ENCODE measurements at regions not wholly inside any gene's neighbourhood (a gene's known extent, or its start where the extent isn't known, plus 50 kb on each side); places are given as distances from the start of the nearest gene placed in this dataset.

DNA sequence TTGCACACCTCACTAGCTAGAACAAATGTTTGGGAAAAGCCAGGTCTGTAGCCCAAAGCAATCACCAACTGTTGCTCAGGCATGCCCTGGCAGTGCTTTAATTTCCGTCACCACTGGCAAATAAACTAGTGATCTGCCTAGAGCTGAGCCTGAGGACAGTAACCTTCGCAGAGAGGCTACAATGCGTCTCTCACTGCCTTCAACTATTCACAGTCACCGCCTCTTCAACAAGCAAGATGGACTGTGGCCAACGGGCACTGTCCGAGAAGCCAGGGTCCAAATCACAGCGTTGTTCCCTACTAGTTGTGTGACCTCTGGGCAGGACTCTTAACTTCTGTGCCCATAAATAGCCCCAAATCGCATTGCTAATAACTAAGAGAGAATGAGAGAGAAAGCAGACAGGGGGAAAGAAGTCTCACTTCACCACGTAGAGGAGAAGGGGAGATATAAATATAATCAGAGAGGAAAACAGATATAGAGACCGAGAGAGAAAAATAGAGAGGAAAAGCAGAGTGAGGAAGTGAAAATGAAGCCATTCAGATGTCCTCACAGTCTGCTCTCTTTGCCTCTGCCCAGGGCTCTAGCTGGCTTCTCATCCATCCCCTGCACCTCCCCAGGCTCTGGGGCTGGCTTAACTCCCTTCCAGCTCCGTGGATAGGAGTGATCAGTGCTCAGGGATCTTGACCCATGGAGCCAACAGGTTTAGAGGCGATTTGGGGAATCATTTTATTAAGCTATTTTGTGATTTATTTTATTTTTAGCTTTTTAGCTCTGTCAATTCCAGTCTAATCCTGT, 157.9 kb downstream of the ZDHHC21 start:
- TF ChIP-seq EZH2phosphoT487 (IDR thresholded peaks at IDR 0.05; ENCODE audit: borderline replicate concordance, low read length) (no peak), EZH2 (IDR thresholded peaks at IDR 0.05; ENCODE audit: low read length, unreplicated experiment) (no peak)

Measured in PC-3 (cell line).